ENCODE measurements at regions not wholly inside any gene's neighbourhood (a gene's known extent, or its start where the extent isn't known, plus 50 kb on each side); places are given as distances from the start of the nearest gene placed in this dataset.

- TF ChIP-seq, protein P1, sequence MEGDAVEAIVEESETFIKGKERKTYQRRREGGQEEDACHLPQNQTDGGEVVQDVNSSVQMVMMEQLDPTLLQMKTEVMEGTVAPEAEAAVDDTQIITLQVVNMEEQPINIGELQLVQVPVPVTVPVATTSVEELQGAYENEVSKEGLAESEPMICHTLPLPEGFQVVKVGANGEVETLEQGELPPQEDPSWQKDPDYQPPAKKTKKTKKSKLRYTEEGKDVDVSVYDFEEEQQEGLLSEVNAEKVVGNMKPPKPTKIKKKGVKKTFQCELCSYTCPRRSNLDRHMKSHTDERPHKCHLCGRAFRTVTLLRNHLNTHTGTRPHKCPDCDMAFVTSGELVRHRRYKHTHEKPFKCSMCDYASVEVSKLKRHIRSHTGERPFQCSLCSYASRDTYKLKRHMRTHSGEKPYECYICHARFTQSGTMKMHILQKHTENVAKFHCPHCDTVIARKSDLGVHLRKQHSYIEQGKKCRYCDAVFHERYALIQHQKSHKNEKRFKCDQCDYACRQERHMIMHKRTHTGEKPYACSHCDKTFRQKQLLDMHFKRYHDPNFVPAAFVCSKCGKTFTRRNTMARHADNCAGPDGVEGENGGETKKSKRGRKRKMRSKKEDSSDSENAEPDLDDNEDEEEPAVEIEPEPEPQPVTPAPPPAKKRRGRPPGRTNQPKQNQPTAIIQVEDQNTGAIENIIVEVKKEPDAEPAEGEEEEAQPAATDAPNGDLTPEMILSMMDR (conservative IDR thresholded peaks at IDR 0.05 in 1 of 2, IDR thresholded peaks at IDR 0.05 in 1 of 2; ENCODE audit: extremely low read depth in 1 of 2, insufficient read depth in 1 of 2, low read depth in 1 of 2, low read length in 2 of 2): no peak
- TF ChIP-seq EZH2 (IDR thresholded peaks at IDR 0.05; ENCODE audit: borderline replicate concordance, low read length): no peak
Measured at GRCh38 chr14:29236401-29236800, 469.8 kb downstream of the FOXG1 start.
